ENCODE measurements at regions not wholly inside any gene's neighbourhood (a gene's known extent, or its start where the extent isn't known, plus 50 kb on each side); places are given as distances from the start of the nearest gene placed in this dataset.

- H3K4me3 ChIP-seq (ENCODE audit: low read depth, low read length) = no peak overlapping the region
- no peak for TF ChIP-seq CTCF (IDR thresholded peaks at IDR 0.05; ENCODE audit: borderline replicate concordance, insufficient read depth, low read depth, low read length)
Observed at GRCh38 chr1:101739146-101739545, 257.6 kb downstream of the OLFM3 start.

- TF ChIP-seq CTCF (IDR thresholded peaks at IDR 0.05; ENCODE audit: borderline replicate concordance, insufficient read depth, low read depth, low read length) = no peak
- no peak overlapping the region for H3K4me3 ChIP-seq (ENCODE audit: low read depth, low read length)
Observed at GRCh38 chr1:101739826-101740330, 256.8 kb downstream of the OLFM3 start.

- no peak for TF ChIP-seq CTCF (IDR thresholded peaks at IDR 0.05; ENCODE audit: borderline replicate concordance, insufficient read depth, low read depth, low read length)
- no peak overlapping the region for H3K4me3 ChIP-seq (ENCODE audit: low read depth, low read length)
Observed at GRCh38 chr1:101741910-101742309, 254.8 kb downstream of the OLFM3 start.

GRCh38 chr1:101742509-101742908 is 254.2 kb downstream of the OLFM3 start:
- no peak for TF ChIP-seq CTCF (IDR thresholded peaks at IDR 0.05; ENCODE audit: borderline replicate concordance, insufficient read depth, low read depth, low read length)
- no peak overlapping the region for H3K4me3 ChIP-seq (ENCODE audit: low read depth, low read length)

GRCh38 chr1:101745551-101746270 is 251.0 kb downstream of the OLFM3 start:
- TF ChIP-seq CTCF (IDR thresholded peaks at IDR 0.05; ENCODE audit: borderline replicate concordance, insufficient read depth, low read depth, low read length) = no peak
- no peak overlapping the region for H3K4me3 ChIP-seq (ENCODE audit: low read depth, low read length)

- no peak for TF ChIP-seq CTCF (IDR thresholded peaks at IDR 0.05; ENCODE audit: borderline replicate concordance, insufficient read depth, low read depth, low read length)
- H3K4me3 ChIP-seq (ENCODE audit: low read depth, low read length) = no peak overlapping the region
Observed at GRCh38 chr1:101748077-101748476, 248.6 kb downstream of the OLFM3 start.
